ENCODE measurements at regions not wholly inside any gene's neighbourhood (a gene's known extent, or its start where the extent isn't known, plus 50 kb on each side); places are given as distances from the start of the nearest gene placed in this dataset.

- DNase-seq (ENCODE audit: low read depth) = no peak
- no peak overlapping the region for H3K4me3 ChIP-seq (ENCODE audit: low read depth, low read length)
- no peak for TF ChIP-seq CTCF (conservative IDR thresholded peaks at IDR 0.05; ENCODE audit: low read depth, low read length)
Measured at GRCh38 chr18:72444111-72444797, 99.9 kb downstream of the CBLN2 start.

- peak; percentile 30 for DNase-seq (ENCODE audit: low read depth)
- no peak for TF ChIP-seq CTCF (conservative IDR thresholded peaks at IDR 0.05; ENCODE audit: low read depth, low read length)
- no peak overlapping the region for H3K4me3 ChIP-seq (ENCODE audit: low read depth, low read length)
Measured at GRCh38 chr18:72436401-72436800, 107.7 kb downstream of the CBLN2 start.

DNA sequence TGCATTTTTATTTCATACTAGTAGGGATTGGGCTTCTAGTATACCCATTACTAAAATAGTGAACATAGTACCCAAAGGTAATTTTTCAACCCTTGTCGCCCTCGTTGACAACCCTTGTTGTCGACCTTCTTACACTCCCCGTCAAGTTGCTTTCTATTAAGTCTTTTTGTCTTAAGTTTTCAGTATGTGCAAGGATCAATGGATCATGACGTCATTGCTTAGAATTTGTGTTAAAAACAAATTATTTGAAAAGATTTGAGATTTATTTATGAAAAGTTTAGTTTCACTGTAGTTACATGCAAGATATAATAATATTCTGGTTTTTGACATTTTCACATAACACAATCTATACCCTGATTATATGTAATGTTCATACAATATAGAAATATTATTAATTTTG, 110.4 kb downstream of the CBLN2 start:
- H3K4me3 ChIP-seq (ENCODE audit: low read depth, low read length) = no peak overlapping the region
- no peak for DNase-seq (ENCODE audit: low read depth)
- no peak for TF ChIP-seq CTCF (conservative IDR thresholded peaks at IDR 0.05; ENCODE audit: low read depth, low read length)

GRCh38 chr18:72427721-72428120, 116.4 kb downstream of the CBLN2 start:
- H3K4me3 ChIP-seq (ENCODE audit: low read depth, low read length) = no peak overlapping the region
- DNase-seq (ENCODE audit: low read depth) = peak; percentile 66
- no peak for TF ChIP-seq CTCF (conservative IDR thresholded peaks at IDR 0.05; ENCODE audit: low read depth, low read length)

GRCh38 chr18:72419914-72420313, 124.2 kb downstream of the CBLN2 start:
- H3K4me3 ChIP-seq (ENCODE audit: low read depth, low read length) = no peak overlapping the region
- DNase-seq (ENCODE audit: low read depth) = peak; percentile 20
- no peak for TF ChIP-seq CTCF (conservative IDR thresholded peaks at IDR 0.05; ENCODE audit: low read depth, low read length)

GRCh38 chr18:72412927-72413326, 131.2 kb downstream of the CBLN2 start:
- H3K4me3 ChIP-seq (ENCODE audit: low read depth, low read length) = no peak overlapping the region
- TF ChIP-seq CTCF (conservative IDR thresholded peaks at IDR 0.05; ENCODE audit: low read depth, low read length) = no peak
- DNase-seq (ENCODE audit: low read depth) = peak; percentile 16

GRCh38 chr18:72411261-72411660, 132.9 kb downstream of the CBLN2 start:
- no peak overlapping the region for H3K4me3 ChIP-seq (ENCODE audit: low read depth, low read length)
- no peak for TF ChIP-seq CTCF (conservative IDR thresholded peaks at IDR 0.05; ENCODE audit: low read depth, low read length)
- DNase-seq (ENCODE audit: low read depth) = no peak

Data from choroid plexus epithelial cell (primary cell).